Endothelial cell of umbilical vein (primary cell): ENCODE measurements at regions not wholly inside any gene's neighbourhood (a gene's known extent, or its start where the extent isn't known, plus 50 kb on each side); places are given as distances from the start of the nearest gene placed in this dataset.

ENCODE experiments used
- CTCF ChIP-seq, 2 donors: IDR thresholded peaks; 1 replicate in 1 of 2; 2 replicates in 1 of 2; pipeline ENCODE4 v1.5.1; 2011; ENCODE audit warnings: low read length in 2 of 2, mild to moderate bottlenecking in 2 of 2, moderate library complexity in 2 of 2, control low read depth in 1 of 2, inconsistent platforms in 1 of 2, low read depth in 1 of 2; ENCODE audit not compliant: insufficient read depth in 1 of 2; ENCODE audit errors: extremely low read depth in 1 of 2
- EZH2 ChIP-seq: IDR thresholded peaks from 2 replicates; pipeline ENCODE4 v1.6.1; 2012; ENCODE audit warnings: borderline replicate concordance, low read depth, mild to moderate bottlenecking, moderate library complexity, low read length, inconsistent platforms; ENCODE audit not compliant: severe bottlenecking
- POLR2A ChIP-seq: IDR thresholded peaks from 2 replicates; pipeline ENCODE4 v1.6.1; 2012; ENCODE audit warnings: low read depth, mild to moderate bottlenecking, control low read depth, low read length
- POLR2AphosphoS5 ChIP-seq: IDR thresholded peaks from 2 replicates; pipeline ENCODE4 v1.6.1; 2012; ENCODE audit warnings: low read depth, mild to moderate bottlenecking, control low read depth, low read length, moderate library complexity; ENCODE audit not compliant: insufficient read depth
- TF ChIP-seq, protein P1 (sequence below): IDR thresholded peaks from 2 replicates; pipeline ENCODE4 v1.6.1; 2011; ENCODE audit not compliant: insufficient read depth, insufficient read length

DNA sequence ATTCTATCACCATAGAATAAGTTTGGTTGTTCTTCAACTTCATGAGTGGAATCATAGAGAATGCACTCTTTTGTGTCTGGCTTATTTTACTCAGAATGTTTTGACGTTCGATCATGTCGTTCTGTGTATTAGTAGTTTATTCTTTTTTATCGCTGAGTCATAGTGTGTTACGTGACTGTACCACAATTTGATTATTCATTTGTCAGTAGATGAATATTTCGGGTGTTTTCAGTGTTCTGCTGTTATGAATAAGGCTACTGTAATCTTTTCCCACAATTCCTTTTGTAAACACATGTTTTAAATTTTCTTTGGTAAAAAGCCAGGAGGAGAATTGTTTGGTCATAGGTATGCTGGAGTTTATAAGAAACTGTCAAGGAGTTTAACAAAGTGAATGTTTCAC, 279.9 kb upstream of the B3GAT1 start:
- TF ChIP-seq, protein P1, sequence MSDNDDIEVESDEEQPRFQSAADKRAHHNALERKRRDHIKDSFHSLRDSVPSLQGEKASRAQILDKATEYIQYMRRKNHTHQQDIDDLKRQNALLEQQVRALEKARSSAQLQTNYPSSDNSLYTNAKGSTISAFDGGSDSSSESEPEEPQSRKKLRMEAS = no peak
- TF ChIP-seq EZH2 = no peak
- TF ChIP-seq POLR2A = no peak
- no peak for TF ChIP-seq CTCF (IDR thresholded peaks at IDR 0.05; ENCODE audit: extremely low read depth in 1 of 2, insufficient read depth in 1 of 2, low read depth in 1 of 2, low read length in 2 of 2)
- TF ChIP-seq POLR2AphosphoS5 = no peak
